Astrocyte of the spinal cord (primary cell): ENCODE measurements at regions not wholly inside any gene's neighbourhood (a gene's known extent, or its start where the extent isn't known, plus 50 kb on each side); places are given as distances from the start of the nearest gene placed in this dataset.

ENCODE experiments used
- DNase-seq: peaks from one replicate; pipeline ENCODE4 v3.0.0; 2011; ENCODE audit warnings: low read depth, low spot score
- H3K4me3 ChIP-seq: 2 replicates; pipeline ENCODE4 v1.5.1; 2011; ENCODE audit warnings: low read depth, mild to moderate bottlenecking, low read length, moderate library complexity
- CTCF ChIP-seq: IDR thresholded peaks from 2 replicates; pipeline ENCODE4 v1.5.1; 2012; ENCODE audit warnings: low read depth, mild to moderate bottlenecking, low read length, inconsistent platforms
- in situ Hi-C: cut with HindIII; loops from 2 replicates; pipeline ENCODE4 v1.10.0; 2017; ENCODE audit warnings: low sequenced_read_pairs

DNA sequence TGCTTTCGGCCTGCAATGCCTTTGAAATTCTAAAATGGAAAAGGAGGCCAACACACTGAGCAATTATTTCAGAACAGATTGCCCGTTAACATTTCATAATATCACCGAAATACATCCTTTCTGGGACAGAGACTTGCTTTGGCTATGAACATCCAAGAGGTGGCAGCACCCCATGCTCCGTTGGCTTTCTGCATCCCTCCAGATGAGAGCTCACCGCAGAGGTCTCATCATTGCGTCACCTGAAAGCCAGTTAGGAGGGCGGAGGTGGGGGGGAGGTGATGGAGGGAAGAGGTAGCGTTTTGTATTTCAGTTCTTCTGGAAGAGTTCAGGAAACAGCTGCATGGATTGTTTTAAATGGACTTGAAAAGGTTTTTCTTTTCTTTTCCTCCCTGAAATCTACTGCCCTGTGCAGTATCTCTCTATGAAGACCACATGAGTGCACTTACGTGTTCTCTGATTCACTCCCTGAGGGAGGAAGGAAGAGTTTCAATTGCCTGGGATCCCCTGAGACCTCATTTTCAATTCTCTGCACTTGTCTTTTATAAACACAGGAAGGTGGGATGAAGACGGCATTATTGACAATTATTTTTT is 166.8 kb upstream of the PGRMC2 start:
- H3K4me3 ChIP-seq: no peak overlapping the region
- peak; percentile 96 for DNase-seq
- in situ Hi-C loops: no loop called here
- peak; percentile 86 for TF ChIP-seq CTCF

DNA sequence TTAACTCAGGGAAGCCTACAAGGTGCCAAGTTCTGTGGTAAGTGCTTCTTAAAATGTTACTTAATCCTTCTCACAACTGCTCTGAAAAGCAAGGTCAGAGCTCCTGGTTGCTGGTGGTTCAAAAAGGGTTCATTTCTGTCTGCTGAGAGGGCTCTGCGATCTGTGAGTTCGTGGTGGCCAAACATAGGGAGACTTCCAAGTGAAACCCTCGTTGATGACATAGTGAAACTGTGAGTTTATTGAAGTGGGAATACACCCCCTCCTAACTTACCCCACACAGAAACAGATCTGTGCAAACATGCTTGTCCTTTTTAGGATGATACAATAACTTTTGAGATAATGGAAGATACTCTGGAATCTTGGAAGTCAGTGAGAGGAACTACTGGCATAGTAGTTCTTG is 164.8 kb upstream of the PGRMC2 start:
- in situ Hi-C loops: no loop called here
- no peak for TF ChIP-seq CTCF
- no peak overlapping the region for H3K4me3 ChIP-seq
- DNase-seq: no peak

DNA sequence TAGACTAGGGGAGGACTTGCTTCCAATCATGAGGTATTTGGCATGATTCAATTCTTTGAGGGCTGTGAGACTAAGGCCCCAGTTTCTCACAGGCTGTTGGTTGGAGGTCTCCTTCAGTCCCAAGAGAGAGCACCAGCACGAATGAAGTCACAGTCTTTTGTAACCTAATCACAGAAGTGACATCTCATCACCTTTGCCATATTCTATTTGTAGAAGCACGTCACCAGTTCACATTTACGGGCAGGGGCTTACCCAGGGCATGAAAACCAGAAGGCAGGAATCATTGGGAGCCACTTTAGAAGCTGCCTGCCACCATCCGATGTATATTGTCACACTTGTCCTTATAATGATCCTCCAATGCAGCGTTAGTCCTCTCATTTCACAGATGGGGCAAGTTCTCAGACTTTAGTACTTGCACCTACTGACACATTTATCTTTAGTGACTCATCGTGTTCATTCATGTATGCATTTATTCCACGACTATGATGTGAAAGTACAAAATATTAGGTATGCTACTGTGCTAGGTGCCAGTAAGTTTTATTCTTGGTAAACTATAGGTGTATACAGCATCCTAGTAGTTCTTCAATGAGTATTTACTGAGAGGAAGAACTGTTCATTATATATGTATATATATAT is 163.8 kb upstream of the PGRMC2 start:
- no peak overlapping the region for H3K4me3 ChIP-seq
- TF ChIP-seq CTCF: no peak
- no peak for DNase-seq
- in situ Hi-C loops: no loop called here

- DNase-seq: no peak
- no peak for TF ChIP-seq CTCF
- in situ Hi-C loops: no loop called here
- no peak overlapping the region for H3K4me3 ChIP-seq
Observed at GRCh38 chr4:128450326-128451120, 162.9 kb upstream of the PGRMC2 start.

GRCh38 chr4:128449251-128449650 is 161.6 kb upstream of the PGRMC2 start:
- in situ Hi-C loops: no loop called here

More at GRCh38 chr4:128449251-128449650, 161.6 kb upstream of the PGRMC2 start:
- TF ChIP-seq CTCF: no peak
- no peak for DNase-seq
- no peak overlapping the region for H3K4me3 ChIP-seq
